NCI-H69 (cell line): ENCODE measurements at regions not wholly inside any gene's neighbourhood (a gene's known extent, or its start where the extent isn't known, plus 50 kb on each side); places are given as distances from the start of the nearest gene placed in this dataset.

Source experiments
- DNase-seq: peaks from one replicate; lab custom pipeline; 2025; lab: John Stamatoyannopoulos, UW

- peak; percentile 88 for DNase-seq
Measured at GRCh38 chr21:32184065-32184464, 94.8 kb downstream of the MIS18A start.

GRCh38 chr21:32183396-32183795 is 95.5 kb downstream of the MIS18A start:
- DNase-seq, result peak; percentile 48

DNA sequence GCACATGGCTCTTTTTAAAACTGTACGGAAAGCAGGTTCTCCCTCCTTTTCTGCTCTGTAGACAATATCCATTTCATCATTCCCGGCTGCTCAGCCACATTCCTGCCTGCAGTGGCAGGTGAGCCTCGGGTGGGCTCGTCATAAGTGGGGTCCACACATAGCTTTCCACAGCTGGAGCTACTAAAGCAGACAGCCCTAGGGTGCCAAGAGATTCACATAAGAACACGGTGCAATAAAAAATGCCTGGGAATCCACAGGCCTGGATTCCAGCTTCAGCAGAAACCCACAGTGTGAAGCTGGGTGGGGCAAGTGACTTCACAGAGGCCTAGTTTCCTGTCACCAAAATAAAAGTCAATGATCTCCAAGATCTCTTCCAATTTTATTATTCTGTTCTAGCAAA is 96.4 kb downstream of the MIS18A start:
- DNase-seq, result no peak

- DNase-seq, result no peak
Measured at GRCh38 chr21:32181457-32181856, 97.4 kb downstream of the MIS18A start.

DNA sequence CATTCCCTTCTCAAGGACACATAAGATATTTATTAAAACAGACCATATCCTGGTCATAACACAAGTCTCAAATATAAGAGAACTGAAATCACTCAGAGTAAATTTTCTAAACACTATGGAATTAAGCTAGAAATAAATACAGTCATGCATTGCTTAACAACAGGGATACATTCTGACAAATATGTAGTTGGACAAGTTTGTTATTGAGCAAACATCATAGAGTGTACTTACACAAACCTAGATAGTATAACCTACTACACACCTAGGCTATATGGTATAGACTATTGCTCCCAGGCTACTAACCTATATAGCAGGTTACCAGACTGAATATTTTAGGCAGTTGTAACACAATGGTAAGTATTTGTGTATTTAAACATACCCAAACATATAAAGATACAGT is 104.0 kb downstream of the MIS18A start:
- no peak for DNase-seq

DNA sequence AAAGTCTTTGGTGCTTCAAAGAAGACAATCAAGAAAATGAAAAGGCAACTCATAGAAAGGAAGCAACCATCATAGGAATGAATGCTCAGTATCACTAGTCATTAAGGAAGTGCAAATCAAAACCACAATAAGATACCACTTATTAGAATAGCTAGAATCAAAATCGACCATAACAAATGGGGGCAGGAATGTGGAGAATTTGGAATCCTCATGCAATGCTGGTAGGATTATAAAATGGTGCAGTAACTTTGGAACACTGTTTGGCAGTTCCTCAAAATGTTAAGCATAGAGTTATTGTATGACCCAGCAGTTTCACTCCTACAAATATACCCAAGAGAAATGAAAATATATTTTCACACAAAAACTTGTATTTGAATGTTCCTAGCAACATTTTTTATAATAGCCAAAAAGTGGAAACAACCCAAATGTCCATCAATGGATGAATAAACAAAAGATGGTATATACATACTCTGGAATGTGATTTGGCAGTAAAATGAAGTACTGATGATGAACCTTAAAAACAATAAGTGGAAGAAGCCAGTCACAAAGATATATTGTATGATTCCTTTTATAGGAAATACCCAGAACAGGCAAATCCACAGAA is 105.6 kb downstream of the MIS18A start:
- no peak for DNase-seq

DNA sequence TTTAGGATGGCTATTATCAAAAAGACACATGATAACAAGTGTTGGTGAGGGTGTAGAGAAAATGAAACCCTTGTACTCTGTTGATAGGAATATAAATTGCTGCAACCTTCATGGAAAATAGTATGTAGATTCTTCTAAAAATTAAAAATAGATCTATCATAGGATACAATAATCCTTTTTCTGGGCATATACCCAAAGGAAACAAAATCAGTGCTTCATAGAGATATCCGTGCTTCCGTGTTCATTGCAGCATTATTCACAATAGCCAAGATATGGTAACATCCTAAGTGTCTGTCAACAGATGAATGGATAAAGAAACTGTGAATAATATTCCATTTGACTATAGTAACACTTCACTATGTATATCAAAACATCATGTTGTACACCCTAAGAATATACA is 106.7 kb downstream of the MIS18A start:
- no peak for DNase-seq

DNA sequence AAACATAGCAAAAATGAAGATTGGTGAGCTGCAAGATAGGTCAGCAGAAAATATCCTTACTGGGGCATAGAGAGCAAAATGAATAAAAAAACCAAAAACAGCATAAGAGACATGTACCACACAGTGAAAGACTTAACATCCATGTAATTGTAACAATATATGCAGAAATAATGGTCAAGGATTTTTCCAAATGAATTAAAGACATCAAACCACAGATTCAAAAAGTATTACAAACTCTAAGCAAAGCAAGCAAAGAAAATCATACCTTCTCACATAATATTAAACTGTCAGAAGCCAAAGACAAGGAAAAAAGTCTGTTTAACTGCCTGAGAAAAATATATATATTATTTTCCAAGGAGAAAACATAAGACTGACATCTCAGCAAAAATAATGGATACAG is 111.3 kb downstream of the MIS18A start:
- DNase-seq, result no peak

DNA sequence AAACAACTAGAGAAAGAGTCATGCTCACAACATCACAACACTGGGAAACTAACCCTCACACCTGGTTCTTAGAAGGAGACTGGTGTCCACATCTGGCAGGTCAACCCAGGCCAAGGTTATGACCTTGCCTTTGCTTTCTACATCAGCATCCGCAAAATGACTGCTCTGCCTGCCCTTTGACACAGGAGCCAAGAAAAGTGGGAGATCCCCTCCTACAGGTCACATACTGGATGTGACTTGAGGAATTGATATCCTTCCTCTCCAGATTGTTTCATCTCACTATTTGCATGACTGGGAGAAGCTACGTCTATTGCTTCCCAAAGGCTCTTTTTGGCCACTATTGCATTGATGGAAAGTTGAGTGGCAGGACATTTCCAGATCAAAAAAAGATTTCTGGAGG is 115.5 kb downstream of the MIS18A start:
- no peak for DNase-seq

DNA sequence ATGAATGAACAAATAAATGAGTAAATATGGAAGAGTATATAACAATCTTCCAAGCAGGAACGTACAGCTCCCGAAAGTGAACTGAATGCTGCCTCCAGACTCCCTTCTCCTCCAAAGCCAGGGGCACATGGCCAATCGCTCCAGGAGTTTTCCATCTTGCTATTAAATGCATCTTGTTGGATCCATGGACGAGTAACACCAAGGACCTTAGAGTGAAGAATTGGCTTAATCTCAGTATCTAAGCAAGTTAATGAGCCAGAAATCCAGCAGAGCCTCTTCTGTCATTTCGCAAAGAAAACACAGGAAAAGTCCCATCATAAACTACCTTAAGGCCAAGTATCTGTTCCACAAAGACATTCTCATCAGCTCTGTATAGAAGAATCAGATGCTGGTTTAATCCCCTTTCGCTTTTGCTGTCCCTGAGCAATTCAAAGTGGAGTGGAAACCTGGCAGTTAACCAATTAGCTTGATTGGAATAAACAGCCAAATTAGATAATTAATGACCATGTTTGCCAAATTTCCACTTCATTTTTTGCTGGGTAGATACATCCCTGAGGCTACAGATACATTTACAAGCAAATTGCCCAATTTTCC is 116.0 kb downstream of the MIS18A start:
- peak; percentile 64 for DNase-seq

GRCh38 chr21:32155226-32155625 is 123.6 kb downstream of the MIS18A start:
- no peak for DNase-seq

GRCh38 chr21:32147041-32147440 is 131.8 kb downstream of the MIS18A start:
- no peak for DNase-seq

GRCh38 chr21:32144851-32145250 is 134.0 kb downstream of the MIS18A start:
- no peak for DNase-seq

DNA sequence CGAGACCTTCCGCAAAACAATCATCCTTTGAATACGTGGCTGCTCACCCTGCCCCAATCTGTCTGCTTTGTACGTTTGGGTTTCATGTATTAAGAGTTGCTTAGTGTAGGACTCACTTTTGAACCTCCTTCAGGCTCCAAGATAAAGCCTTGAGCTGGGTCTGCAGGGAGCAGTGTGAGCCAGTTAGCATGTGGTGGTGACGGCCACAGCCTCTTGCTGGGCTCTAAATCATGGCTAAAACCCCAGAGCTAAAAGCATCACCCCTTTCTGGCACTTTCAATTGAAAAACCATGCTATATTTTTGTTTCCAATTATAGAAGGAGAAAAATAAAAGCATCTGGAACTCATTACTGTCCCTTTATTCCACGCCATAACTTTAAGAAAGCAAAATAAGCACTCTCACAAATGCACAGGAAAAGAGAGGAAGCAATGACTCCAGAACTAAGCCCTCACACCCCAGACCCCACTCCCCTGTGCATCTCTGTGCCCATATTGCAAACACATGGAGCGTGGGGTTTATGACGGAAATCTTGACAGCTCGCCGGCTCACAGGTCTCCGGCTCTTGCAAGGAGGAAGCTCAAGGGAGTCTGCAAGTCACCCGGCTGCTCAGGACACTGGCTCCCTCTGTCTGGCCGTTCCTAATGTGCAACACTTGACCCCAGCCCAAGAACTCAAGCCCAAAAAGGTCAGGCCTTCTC is 135.5 kb downstream of the MIS18A start:
- DNase-seq, result no peak

DNA sequence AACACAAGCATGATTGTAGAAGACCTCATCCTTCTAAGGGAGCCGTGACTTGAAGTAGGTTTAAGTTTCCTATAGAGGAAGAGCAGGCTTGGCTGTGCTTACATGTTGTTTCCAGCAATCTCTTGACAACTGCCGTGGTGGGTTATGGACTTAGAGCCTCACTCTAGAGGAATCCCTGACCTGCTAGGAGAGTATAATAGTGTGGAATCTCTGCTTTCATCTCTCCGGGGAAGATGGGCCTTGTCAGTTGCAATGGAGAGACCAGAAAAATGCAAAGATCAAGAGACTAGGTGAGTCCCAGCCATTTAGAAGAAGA is 137.6 kb downstream of the MIS18A start:
- DNase-seq, result no peak

DNA sequence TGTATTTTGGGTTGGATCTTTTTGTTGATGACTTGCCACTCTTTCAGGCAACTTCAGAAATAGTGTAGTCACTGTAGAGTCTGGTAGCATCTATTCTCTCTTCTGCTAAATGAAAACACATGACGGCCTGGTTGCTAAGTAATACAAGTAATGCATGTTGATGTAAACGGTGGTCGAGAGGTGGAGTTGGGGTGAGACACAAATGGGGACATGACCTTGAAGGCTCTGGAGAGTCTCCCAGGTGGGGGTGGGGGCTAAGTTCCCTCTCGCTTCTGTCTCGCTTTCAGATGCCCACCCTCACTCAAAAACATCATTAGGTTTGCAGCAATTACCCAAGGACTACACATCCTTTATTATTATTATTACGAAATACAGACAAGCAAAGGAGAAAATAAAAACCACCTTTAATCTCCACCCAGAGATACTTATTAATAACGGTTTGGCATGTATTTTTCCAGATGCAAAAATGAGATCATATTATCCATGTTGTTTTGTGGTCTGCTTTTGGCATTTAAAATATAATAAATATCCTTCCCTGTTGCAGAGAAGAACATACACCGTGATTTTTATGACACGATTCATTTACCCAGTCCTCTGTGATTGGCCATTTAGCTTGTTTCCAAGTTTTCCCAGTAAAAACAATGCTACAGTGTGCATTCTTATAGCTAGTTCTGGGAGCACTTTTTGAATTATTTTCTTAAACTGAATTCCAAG is 138.1 kb downstream of the MIS18A start:
- no peak for DNase-seq

DNA sequence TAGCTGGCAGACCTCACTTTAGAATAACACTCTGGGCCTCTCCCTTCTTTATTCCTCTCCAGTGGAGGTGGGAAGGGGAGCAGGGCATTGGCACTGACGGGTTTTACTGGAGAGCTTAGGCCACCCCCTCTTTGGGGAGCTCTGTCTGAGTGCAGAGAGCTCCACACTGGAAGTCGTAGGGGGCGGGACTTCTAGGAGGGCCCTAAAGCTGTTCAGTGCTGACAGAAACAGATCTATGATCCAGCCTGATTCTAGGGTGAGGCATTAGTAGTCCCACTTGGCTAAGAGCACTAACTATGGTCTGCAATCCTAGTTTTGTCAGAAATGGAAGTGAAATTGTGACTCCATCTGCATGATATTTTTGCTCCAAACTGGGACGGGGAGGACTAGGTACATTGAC is 138.7 kb downstream of the MIS18A start:
- DNase-seq, result peak; percentile 51

- peak; percentile 28 for DNase-seq
Measured at GRCh38 chr21:32138658-32139057, 140.2 kb downstream of the MIS18A start.

GRCh38 chr21:32137931-32138330 is 140.9 kb downstream of the MIS18A start:
- DNase-seq, result no peak

DNA sequence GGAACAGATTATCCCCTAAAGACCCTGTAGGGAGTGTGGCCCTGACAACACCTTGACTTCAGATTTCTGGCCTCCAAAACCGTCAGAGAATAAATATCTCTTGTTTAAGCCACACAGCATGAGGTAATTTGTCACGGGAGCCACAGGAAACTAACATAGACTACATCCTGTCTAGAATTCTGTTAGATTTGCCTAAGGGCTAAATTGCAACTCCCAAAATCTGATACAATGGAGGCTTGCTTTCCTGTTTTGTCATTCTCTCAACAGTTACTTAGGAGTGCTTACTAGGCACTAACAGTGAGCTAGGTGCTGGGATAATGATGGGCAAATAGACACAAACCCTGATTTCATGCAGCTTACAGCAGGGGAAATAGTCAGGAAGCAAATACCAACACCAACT is 141.6 kb downstream of the MIS18A start:
- peak; percentile 94 for DNase-seq

DNA sequence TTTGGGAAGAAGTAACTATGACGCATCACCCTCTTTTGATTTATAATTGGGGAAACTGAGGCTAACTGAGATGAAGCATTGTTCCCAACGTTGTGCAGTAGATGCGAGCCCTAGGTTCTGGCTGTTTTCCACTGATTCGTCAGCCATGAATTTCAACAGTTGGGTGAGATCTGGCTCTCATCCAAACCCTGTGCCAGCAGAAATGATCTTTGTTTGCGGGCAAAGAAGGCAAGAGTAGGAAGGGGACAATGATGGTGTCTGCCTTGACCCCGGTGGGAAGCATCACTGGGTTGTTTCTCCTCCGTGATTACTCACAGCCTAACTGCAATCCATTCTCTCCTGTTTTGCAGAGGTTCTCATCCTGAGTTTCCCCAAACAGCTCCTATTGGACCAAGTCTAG is 142.3 kb downstream of the MIS18A start:
- peak; percentile 8 for DNase-seq

- DNase-seq, result no peak
Measured at GRCh38 chr21:32135401-32136363, 143.2 kb downstream of the MIS18A start.
